ENCODE measurements at regions not wholly inside any gene's neighbourhood (a gene's known extent, or its start where the extent isn't known, plus 50 kb on each side); places are given as distances from the start of the nearest gene placed in this dataset.

- H3K27ac Mint-ChIP-seq: no peak overlapping the region
- no peaks in the 10 kb centered on the region for H3K36me3 Mint-ChIP-seq (ENCODE audit: low read depth)
- H3K27me3 Mint-ChIP-seq (ENCODE audit: low read depth): peaks cover 21% of the 10 kb centered on the region
- TF ChIP-seq CTCF (IDR thresholded peaks at IDR 0.05; ENCODE audit: unreplicated experiment in 3 of 3): no peak
- H3K4me3 Mint-ChIP-seq: no peak overlapping the region
- H3K9me3 Mint-ChIP-seq: no peaks in the 10 kb centered on the region
- no peaks in the 10 kb centered on the region for H3K4me1 Mint-ChIP-seq
Observed at GRCh38 chr1:29961293-29962059, 725.2 kb downstream of the PTPRU start.

- H3K27me3 Mint-ChIP-seq (ENCODE audit: low read depth): peaks cover 19% of the 10 kb centered on the region
- H3K36me3 Mint-ChIP-seq (ENCODE audit: low read depth): no peaks in the 10 kb centered on the region
- H3K27ac Mint-ChIP-seq: no peak overlapping the region
- H3K4me3 Mint-ChIP-seq: no peak overlapping the region
- H3K9me3 Mint-ChIP-seq: no peaks in the 10 kb centered on the region
- no peaks in the 10 kb centered on the region for H3K4me1 Mint-ChIP-seq
- TF ChIP-seq CTCF (IDR thresholded peaks at IDR 0.05; ENCODE audit: unreplicated experiment in 3 of 3): no peak
Observed at GRCh38 chr1:29960876-29961275, 724.6 kb downstream of the PTPRU start.

GRCh38 chr1:29960156-29960755 lies 723.9 kb downstream of the PTPRU start:
- no peak overlapping the region for H3K4me3 Mint-ChIP-seq
- H3K4me1 Mint-ChIP-seq: no peaks in the 10 kb centered on the region
- no peaks in the 10 kb centered on the region for H3K9me3 Mint-ChIP-seq
- H3K27ac Mint-ChIP-seq: no peak overlapping the region
- no peaks in the 10 kb centered on the region for H3K36me3 Mint-ChIP-seq (ENCODE audit: low read depth)
- H3K27me3 Mint-ChIP-seq (ENCODE audit: low read depth): peaks cover 19% of the 10 kb centered on the region
- TF ChIP-seq CTCF (IDR thresholded peaks at IDR 0.05; ENCODE audit: unreplicated experiment in 3 of 3): no peak

- no peak for TF ChIP-seq CTCF (IDR thresholded peaks at IDR 0.05; ENCODE audit: unreplicated experiment in 3 of 3)
- Mint-ChIP-seq H3K9me3 (no peaks in the 10 kb centered on the region), H3K4me3 (no peak overlapping the region), H3K36me3 (ENCODE audit: low read depth) (no peaks in the 10 kb centered on the region), H3K27ac (no peak overlapping the region), H3K4me1 (no peaks in the 10 kb centered on the region), H3K27me3 (ENCODE audit: low read depth) (peaks cover 15% of the 10 kb centered on the region)
Observed at GRCh38 chr1:29959356-29959755, 723.0 kb downstream of the PTPRU start.

GRCh38 chr1:29958271-29958670 lies 721.9 kb downstream of the PTPRU start:
- no peaks in the 10 kb centered on the region for H3K36me3 Mint-ChIP-seq (ENCODE audit: low read depth)
- H3K9me3 Mint-ChIP-seq: no peaks in the 10 kb centered on the region
- peaks cover 20% of the 10 kb centered on the region for H3K27me3 Mint-ChIP-seq (ENCODE audit: low read depth)
- H3K4me1 Mint-ChIP-seq: peaks cover 6% of the 10 kb centered on the region
- H3K4me3 Mint-ChIP-seq: no peak overlapping the region
- no peak overlapping the region for H3K27ac Mint-ChIP-seq
- TF ChIP-seq CTCF (IDR thresholded peaks at IDR 0.05; ENCODE audit: unreplicated experiment in 3 of 3): no peak
